HCT116 (cell line): ENCODE measurements at regions not wholly inside any gene's neighbourhood (a gene's known extent, or its start where the extent isn't known, plus 50 kb on each side); places are given as distances from the start of the nearest gene placed in this dataset.

Source experiments
- ATAC-seq: fragments of 200-7000 bp; cut with Tn5 transposase; 2 replicates; pipeline ENCODE4 v1.9.1; 2020; ENCODE audit warnings: mild to moderate bottlenecking, moderate library complexity
- BruUV-seq: library from RNA; stranded (reverse); fragments of 400-500 nt; replicated peaks from 2 replicates; lab custom pipeline; 2021; lab: Mats Ljungman, UMichigan
- CTCF ChIA-PET: fragments of 300-600 bp; sonication (Branson Sonifier 250); formaldehyde crosslinking; loops from one replicate; lab custom pipeline; 2021; ENCODE audit warnings: antibody characterized with exemption; lab: Charles Lee
- POLR2A ChIA-PET: fragments of 300-600, 350-600 bp; sonication (Branson Sonifier 250); formaldehyde crosslinking; loops from one replicate; lab custom pipeline; 2021; ENCODE audit warnings: antibody characterized with exemption; lab: Charles Lee
- RAD21 ChIA-PET, 2 experiments: fragments of 300-600 bp; sonication (Branson Sonifier 250); formaldehyde crosslinking; loops; one replicate each; lab custom pipeline; 2023; ENCODE audit warnings: low total read pairs in 2 of 2; ENCODE audit not compliant: uncharacterized antibody in 2 of 2, unreplicated experiment in 2 of 2, low non-redundant PET in 1 of 2; lab: Charles Lee
- DNase-seq: peaks from one replicate; pipeline ENCODE4 v3.0.0-alpha.2; 2010; ENCODE audit warnings: low read depth, low spot score
- H2AFZ ChIP-seq: fragments of 200-600 bp; shearing (Covaris generic), sonication (generic); 2 replicates; pipeline ENCODE4 v1.6.1; 2017; ENCODE audit warnings: low read depth, mixed run types, mixed read lengths, antibody characterized with exemption, low read length; ENCODE audit not compliant: poor library complexity, severe bottlenecking
- H3K27ac ChIP-seq: 2 replicates; pipeline ENCODE4 v1.5.1; 2012; ENCODE audit warnings: low read depth, low read length
- H3K27me3 ChIP-seq: fragments of 200-600 bp; sonication (generic); 2 replicates; pipeline ENCODE4 v1.6.1; 2016; ENCODE audit warnings: mixed run types, low read length, mixed read lengths; ENCODE audit not compliant: insufficient read depth
- H3K36me3 ChIP-seq, 2 experiments: fragments of 200-500 bp in 1 of 2; fragments of 200-600 bp in 1 of 2; sonication (Bioruptor generic) in 1 of 2; sonication (generic) in 1 of 2; 2 replicates each; pipeline versions ENCODE4 v1.5.1 to v1.6.1; 2014 to 2016; ENCODE audit warnings: low read length in 2 of 2, inconsistent platforms in 1 of 2, mixed read lengths in 1 of 2, mixed run types in 1 of 2; ENCODE audit not compliant: insufficient read depth in 2 of 2, control insufficient read depth in 1 of 2
- H3K4me1 ChIP-seq, 2 experiments: fragments of 200-600 bp in 1 of 2; sonication (generic) in 1 of 2; 2 replicates each; pipeline versions ENCODE4 v1.5.1 to v1.6.1; 2012 to 2017; ENCODE audit warnings: low read length in 2 of 2, inconsistent platforms in 1 of 2, mild to moderate bottlenecking in 1 of 2, mixed read lengths in 1 of 2, mixed run types in 1 of 2, moderate library complexity in 1 of 2; ENCODE audit not compliant: insufficient read depth in 2 of 2, control insufficient read depth in 1 of 2
- H3K4me2 ChIP-seq: fragments of 200-600 bp; sonication (generic); 2 replicates; pipeline ENCODE4 v1.6.1; 2017; ENCODE audit warnings: mixed run types, low read length, mixed read lengths
- H3K4me3 ChIP-seq, 2 experiments: fragments of 200-600 bp in 1 of 2; sonication (generic) in 1 of 2; replicated peaks in 1 of 2; 2 replicates each; pipeline ENCODE4 v1.5.1; 2011 to 2016; ENCODE audit warnings: low read length in 2 of 2, control low read depth in 1 of 2, low read depth in 1 of 2, mild to moderate bottlenecking in 1 of 2, mixed read lengths in 1 of 2, mixed run types in 1 of 2
- H3K79me2 ChIP-seq: fragments of 200-600 bp; sonication (generic); 2 replicates; pipeline ENCODE4 v1.6.1; 2017; ENCODE audit warnings: mild to moderate bottlenecking, mixed run types, low read length, moderate library complexity, mixed read lengths; ENCODE audit not compliant: insufficient read depth
- H3K9ac ChIP-seq: fragments of 200-600 bp; sonication (generic); 2 replicates; pipeline ENCODE4 v1.6.1; 2016; ENCODE audit warnings: low read length, mixed read lengths
- H3K9me2 ChIP-seq: fragments of 200-600 bp; sonication (generic), shearing (Covaris generic); 2 replicates; pipeline ENCODE4 v1.6.1; 2017; ENCODE audit warnings: mixed run types, mild to moderate bottlenecking, moderate library complexity; ENCODE audit not compliant: insufficient read depth
- H3K9me3 ChIP-seq, 2 experiments: fragments of 200-500 bp in 1 of 2; fragments of 200-600 bp in 1 of 2; sonication (Bioruptor generic) in 1 of 2; sonication (generic) in 1 of 2; 2 replicates each; pipeline ENCODE4 v1.6.1; 2014 to 2017; ENCODE audit warnings: low read length in 2 of 2, mixed read lengths in 2 of 2, inconsistent platforms in 1 of 2, low read depth in 1 of 2, mild to moderate bottlenecking in 1 of 2, mixed run types in 1 of 2, moderate library complexity in 1 of 2; ENCODE audit not compliant: control insufficient read depth in 1 of 2, insufficient read depth in 1 of 2
- H4K20me1 ChIP-seq: fragments of 200-600 bp; sonication (generic), shearing (Covaris generic); 2 replicates; pipeline ENCODE4 v1.6.1; 2017; ENCODE audit warnings: mixed run types, mild to moderate bottlenecking, moderate library complexity; ENCODE audit not compliant: insufficient read depth
- ATF3 ChIP-seq: IDR thresholded peaks from 2 replicates; pipeline ENCODE4 v1.6.1; 2012
- CBX3 ChIP-seq: IDR thresholded peaks from 2 replicates; pipeline ENCODE4 v1.6.1; 2012; ENCODE audit warnings: low read depth
- CEBPB ChIP-seq: IDR thresholded peaks from 2 replicates; pipeline ENCODE4 v1.6.1; 2012; ENCODE audit warnings: low read depth
- EGR1 ChIP-seq: IDR thresholded peaks from 2 replicates; pipeline ENCODE4 v1.6.1; 2012; ENCODE audit warnings: low read depth
- ELF1 ChIP-seq: IDR thresholded peaks from 2 replicates; pipeline ENCODE4 v1.6.1; 2012; ENCODE audit warnings: low read depth, borderline replicate concordance
- EZH2 ChIP-seq: fragments of 200-600 bp; sonication (generic); IDR thresholded peaks from 2 replicates; pipeline ENCODE4 v1.6.1; 2017; ENCODE audit warnings: antibody characterized with exemption, mixed run types
- FOSL1 ChIP-seq: IDR thresholded peaks from 2 replicates; pipeline ENCODE4 v1.6.1; 2012; ENCODE audit warnings: low read depth
- JUND ChIP-seq: IDR thresholded peaks from 2 replicates; pipeline ENCODE4 v1.6.1; 2012
- POLR2A ChIP-seq: IDR thresholded peaks from 2 replicates; pipeline ENCODE4 v1.7.0; 2011; ENCODE audit warnings: borderline replicate concordance; ENCODE audit not compliant: insufficient read depth, insufficient read length; ENCODE audit errors: extremely low read depth
- POLR2AphosphoS5 ChIP-seq: IDR thresholded peaks from 2 replicates; pipeline ENCODE4 v1.6.1; 2011; ENCODE audit warnings: mild to moderate bottlenecking, low read depth, low read length, moderate library complexity
- SIN3A ChIP-seq: IDR thresholded peaks from 2 replicates; pipeline ENCODE4 v1.6.1; 2012; ENCODE audit warnings: low read depth
- SP1 ChIP-seq: IDR thresholded peaks from 2 replicates; pipeline ENCODE4 v1.6.1; 2012; ENCODE audit warnings: low read depth
- SRF ChIP-seq: IDR thresholded peaks from 2 replicates; pipeline ENCODE4 v1.6.1; 2012; ENCODE audit warnings: low read depth
- TCF7L2 ChIP-seq: IDR thresholded peaks from 2 replicates; pipeline ENCODE4 v1.7.0; 2011; ENCODE audit warnings: borderline replicate concordance, inconsistent platforms; ENCODE audit not compliant: insufficient read depth, insufficient read length; ENCODE audit errors: extremely low read depth
- YY1 ChIP-seq: IDR thresholded peaks from 2 replicates; pipeline ENCODE4 v1.6.1; 2011; ENCODE audit warnings: low read length, low read depth, moderate library complexity, mild to moderate bottlenecking; ENCODE audit not compliant: insufficient replicate concordance; ENCODE audit errors: extremely low read depth
- ZFX ChIP-seq: fragments of 450-650 bp; IDR thresholded peaks from 2 replicates; pipeline ENCODE4 v1.6.1; 2017
- intact Hi-C: fragments of 100-400 bp; cut with micrococcal nuclease; formaldehyde crosslinking; loops from 2 replicates; pipeline ENCODE4 v1.10.0; 2022
- TF ChIP-seq, protein P1 (sequence below): IDR thresholded peaks from 2 replicates; pipeline ENCODE4 v1.6.1; 2012

DNA sequence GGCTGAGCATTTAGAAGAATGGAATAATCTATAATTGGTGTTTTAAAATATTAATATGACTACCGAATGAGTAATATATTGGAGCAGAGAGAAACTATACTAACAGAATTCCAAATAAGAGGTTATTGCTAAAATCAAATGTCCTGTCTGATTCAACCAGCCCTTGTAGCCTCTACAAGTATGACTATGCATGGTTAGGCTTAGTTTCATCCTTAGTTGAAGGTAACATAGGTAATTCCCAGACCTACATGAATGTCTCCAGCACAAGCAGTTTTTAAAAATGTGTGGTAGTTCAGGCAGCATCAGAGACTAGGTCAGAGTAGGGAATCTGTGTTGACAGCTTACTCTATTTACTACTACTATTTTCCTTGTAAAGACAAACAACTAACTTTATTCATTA is 51.7 kb upstream of the SLC27A6 start:
- ATAC-seq = no peak
- no peak overlapping the region for H2AFZ ChIP-seq
- BruUV-seq = no TSS peak
- no peak overlapping the region for H3K9ac ChIP-seq
- no peaks in the 10 kb centered on the region; a peak in 1 of 4 replicates for H3K4me1 ChIP-seq
- POLR2A ChIA-PET = no interaction called here
- no peaks in the 10 kb centered on the region for H3K9me3 ChIP-seq
- no peak for DNase-seq
- H3K36me3 ChIP-seq = no peaks in the 10 kb centered on the region
- TF ChIP-seq POLR2AphosphoS5 (no peak), SRF (no peak), ATF3 (no peak), SP1 (no peak), EZH2 (no peak), ELF1 (no peak), SIN3A (no peak), FOSL1 (no peak), YY1 (no peak), POLR2A (no peak), CEBPB (no peak), TCF7L2 (no peak), ZFX (no peak), EGR1 (no peak), JUND (no peak), CBX3 (no peak)
- TF ChIP-seq, protein P1, sequence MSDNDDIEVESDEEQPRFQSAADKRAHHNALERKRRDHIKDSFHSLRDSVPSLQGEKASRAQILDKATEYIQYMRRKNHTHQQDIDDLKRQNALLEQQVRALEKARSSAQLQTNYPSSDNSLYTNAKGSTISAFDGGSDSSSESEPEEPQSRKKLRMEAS = no peak
- no peaks in the 10 kb centered on the region for H4K20me1 ChIP-seq
- no peak overlapping the region for H3K27ac ChIP-seq
- H3K4me3 ChIP-seq = no peak overlapping the region
- no peaks in the 10 kb centered on the region for H3K9me2 ChIP-seq
- RAD21 ChIA-PET = no interaction called here
- intact Hi-C loops = no loop called here
- H3K27me3 ChIP-seq = no peaks in the 10 kb centered on the region
- no peak overlapping the region for H3K4me2 ChIP-seq
- H3K79me2 ChIP-seq = no peaks in the 10 kb centered on the region
- CTCF ChIA-PET = no interaction called here
